ENCODE measurements at regions not wholly inside any gene's neighbourhood (a gene's known extent, or its start where the extent isn't known, plus 50 kb on each side); places are given as distances from the start of the nearest gene placed in this dataset.

DNA sequence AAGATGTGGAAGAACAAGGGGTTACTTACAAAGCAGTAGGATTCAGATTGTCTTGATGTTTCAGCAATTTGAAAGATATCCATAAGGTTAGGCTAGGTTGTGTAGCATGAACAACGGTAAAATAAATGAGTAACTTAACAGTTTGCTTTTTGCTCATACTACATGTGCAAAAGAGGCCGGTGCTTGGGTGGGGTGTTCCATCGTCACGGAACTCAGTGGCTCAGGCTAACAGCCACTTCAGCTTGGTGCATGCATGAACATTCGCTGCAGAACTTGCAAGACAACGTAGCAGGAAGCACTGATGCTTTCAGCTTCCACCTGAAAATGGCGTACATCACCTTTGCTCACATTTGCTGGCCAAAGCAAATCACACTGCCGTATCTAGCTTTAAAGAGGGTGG, 407.3 kb upstream of the CDH20 start:
- TF ChIP-seq CTCF (conservative IDR thresholded peaks at IDR 0.05; ENCODE audit: low read depth, low read length): no peak
- H3K4me3 ChIP-seq (ENCODE audit: low read length): no peak overlapping the region
- no peak for DNase-seq (ENCODE audit: low read depth)

GRCh38 chr18:60929966-60930365, 403.3 kb upstream of the CDH20 start:
- no peak overlapping the region for H3K4me3 ChIP-seq (ENCODE audit: low read length)
- DNase-seq (ENCODE audit: low read depth): no peak
- TF ChIP-seq CTCF (conservative IDR thresholded peaks at IDR 0.05; ENCODE audit: low read depth, low read length): no peak

- no peak overlapping the region for H3K4me3 ChIP-seq (ENCODE audit: low read length)
- DNase-seq (ENCODE audit: low read depth): no peak
- no peak for TF ChIP-seq CTCF (conservative IDR thresholded peaks at IDR 0.05; ENCODE audit: low read depth, low read length)
Measured at GRCh38 chr18:60935041-60935910, 398.0 kb upstream of the CDH20 start.

DNA sequence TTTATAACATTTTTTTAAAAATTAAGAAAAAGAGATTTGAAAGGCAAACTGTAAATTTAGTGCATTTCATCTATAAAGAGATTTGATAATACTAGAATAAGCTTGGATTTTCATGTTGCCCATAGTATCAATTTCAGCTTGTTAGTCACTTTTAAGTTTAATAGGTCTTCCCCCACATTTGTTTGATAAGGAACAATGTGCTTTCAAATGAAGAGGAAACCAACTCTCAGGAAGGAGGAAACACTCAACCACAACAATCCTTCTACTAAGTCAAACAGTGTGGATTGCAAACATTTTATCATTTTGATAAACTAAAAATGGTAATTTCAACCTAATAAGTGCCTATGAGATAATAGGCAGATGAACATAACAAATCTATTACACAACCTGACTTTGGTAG, 397.1 kb upstream of the CDH20 start:
- no peak for DNase-seq (ENCODE audit: low read depth)
- TF ChIP-seq CTCF (conservative IDR thresholded peaks at IDR 0.05; ENCODE audit: low read depth, low read length): no peak
- H3K4me3 ChIP-seq (ENCODE audit: low read length): no peak overlapping the region

GRCh38 chr18:60943297-60943696, 389.9 kb upstream of the CDH20 start:
- no peak overlapping the region for H3K4me3 ChIP-seq (ENCODE audit: low read length)
- TF ChIP-seq CTCF (conservative IDR thresholded peaks at IDR 0.05; ENCODE audit: low read depth, low read length): no peak
- DNase-seq (ENCODE audit: low read depth): no peak

- no peak for DNase-seq (ENCODE audit: low read depth)
- no peak overlapping the region for H3K4me3 ChIP-seq (ENCODE audit: low read length)
- no peak for TF ChIP-seq CTCF (conservative IDR thresholded peaks at IDR 0.05; ENCODE audit: low read depth, low read length)
Measured at GRCh38 chr18:60950634-60951033, 382.6 kb upstream of the CDH20 start.

GRCh38 chr18:60951091-60951490, 382.1 kb upstream of the CDH20 start:
- no peak overlapping the region for H3K4me3 ChIP-seq (ENCODE audit: low read length)
- no peak for TF ChIP-seq CTCF (conservative IDR thresholded peaks at IDR 0.05; ENCODE audit: low read depth, low read length)
- no peak for DNase-seq (ENCODE audit: low read depth)
